D721Med (cell line): ENCODE measurements at regions not wholly inside any gene's neighbourhood (a gene's known extent, or its start where the extent isn't known, plus 50 kb on each side); places are given as distances from the start of the nearest gene placed in this dataset.

Source experiments
- DNase-seq: peaks from one replicate; pipeline ENCODE4 v3.0.0; 2011; ENCODE audit warnings: low spot score; ENCODE audit not compliant: insufficient read length
- FAIRE-seq: peaks from 2 replicates; lab custom pipeline; 2011; peaks lifted over from hg19 to GRCh38; lab: Jason Lieb, UNC
- TF ChIP-seq, protein P1 (sequence below): IDR thresholded peaks from 2 replicates; pipeline ENCODE4 v1.5.1; 2012; ENCODE audit warnings: mild to moderate bottlenecking, control low read depth; ENCODE audit not compliant: insufficient read depth; ENCODE audit errors: missing control alignments

DNA sequence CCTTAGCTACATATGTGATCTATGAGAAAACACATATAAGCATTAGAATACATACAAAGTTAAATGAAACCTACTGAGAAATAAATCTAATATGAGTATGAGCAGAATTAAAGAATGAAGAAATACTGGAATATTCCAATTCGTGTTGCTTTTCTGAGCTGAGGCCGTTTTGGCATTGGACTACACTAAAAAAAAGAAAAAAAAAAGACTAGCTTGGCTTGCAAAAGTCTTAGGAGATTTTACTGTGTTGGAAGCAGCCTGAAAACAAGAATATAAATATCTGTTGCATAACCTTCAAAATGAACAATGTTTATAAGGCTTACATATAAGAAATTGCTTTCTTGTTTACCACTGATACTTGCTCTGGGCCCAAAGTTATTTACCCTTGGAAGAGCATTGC, 562.8 kb downstream of the TMEM182 start:
- TF ChIP-seq, protein P1, sequence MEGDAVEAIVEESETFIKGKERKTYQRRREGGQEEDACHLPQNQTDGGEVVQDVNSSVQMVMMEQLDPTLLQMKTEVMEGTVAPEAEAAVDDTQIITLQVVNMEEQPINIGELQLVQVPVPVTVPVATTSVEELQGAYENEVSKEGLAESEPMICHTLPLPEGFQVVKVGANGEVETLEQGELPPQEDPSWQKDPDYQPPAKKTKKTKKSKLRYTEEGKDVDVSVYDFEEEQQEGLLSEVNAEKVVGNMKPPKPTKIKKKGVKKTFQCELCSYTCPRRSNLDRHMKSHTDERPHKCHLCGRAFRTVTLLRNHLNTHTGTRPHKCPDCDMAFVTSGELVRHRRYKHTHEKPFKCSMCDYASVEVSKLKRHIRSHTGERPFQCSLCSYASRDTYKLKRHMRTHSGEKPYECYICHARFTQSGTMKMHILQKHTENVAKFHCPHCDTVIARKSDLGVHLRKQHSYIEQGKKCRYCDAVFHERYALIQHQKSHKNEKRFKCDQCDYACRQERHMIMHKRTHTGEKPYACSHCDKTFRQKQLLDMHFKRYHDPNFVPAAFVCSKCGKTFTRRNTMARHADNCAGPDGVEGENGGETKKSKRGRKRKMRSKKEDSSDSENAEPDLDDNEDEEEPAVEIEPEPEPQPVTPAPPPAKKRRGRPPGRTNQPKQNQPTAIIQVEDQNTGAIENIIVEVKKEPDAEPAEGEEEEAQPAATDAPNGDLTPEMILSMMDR: no peak
- DNase-seq: no peak
- no peak for FAIRE-seq

GRCh38 chr2:103327386-103327785, 565.6 kb downstream of the TMEM182 start:
- DNase-seq (no peak), FAIRE-seq (no peak)
- TF ChIP-seq, protein P1: no peak

- TF ChIP-seq, protein P1: no peak
- FAIRE-seq: no peak
- DNase-seq: no peak
These were observed 566.1 kb downstream of the TMEM182 start for GRCh38 chr2:103327966-103328365.

DNA sequence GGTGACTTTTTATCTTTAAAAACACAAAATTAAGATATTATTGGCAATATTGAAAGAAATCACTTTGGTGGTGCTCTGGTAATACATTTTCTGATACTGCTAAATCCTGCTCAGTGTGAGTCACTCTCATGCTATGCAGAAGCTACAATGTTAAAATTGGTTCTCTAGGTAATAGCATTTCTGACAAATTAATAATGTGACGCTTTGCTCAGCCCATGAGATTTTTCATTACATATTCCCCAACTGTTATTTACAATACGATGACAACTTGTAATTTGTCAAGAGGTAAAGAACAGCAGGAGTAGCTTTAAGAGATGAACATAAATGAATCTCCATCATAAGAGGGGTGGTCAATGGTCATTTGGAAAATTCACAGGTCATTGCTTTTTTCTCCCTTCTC, 573.6 kb downstream of the TMEM182 start:
- TF ChIP-seq, protein P1: no peak
- DNase-seq: no peak
- FAIRE-seq: no peak

DNA sequence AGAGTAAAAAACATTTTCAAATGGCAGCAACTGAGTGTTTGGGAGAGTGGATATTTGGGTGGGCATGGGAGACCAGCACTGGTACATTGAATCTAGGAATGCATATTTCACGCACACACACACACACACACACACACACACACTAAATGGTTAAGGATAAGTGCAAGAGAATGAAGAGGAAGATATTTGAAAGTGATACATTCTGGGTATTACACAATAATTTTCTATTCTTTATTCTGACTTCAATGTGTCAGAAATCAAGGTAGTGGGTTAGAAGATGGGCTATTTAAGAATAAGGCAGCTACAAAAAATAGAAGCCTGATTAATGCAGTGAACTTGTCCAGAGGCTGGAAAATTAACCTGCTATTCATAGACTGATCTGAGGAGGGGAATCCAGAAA, 577.0 kb downstream of the TMEM182 start:
- DNase-seq (no peak), FAIRE-seq (no peak)
- TF ChIP-seq, protein P1: no peak

GRCh38 chr2:103346780-103347179, 584.9 kb downstream of the TMEM182 start:
- FAIRE-seq (no peak), DNase-seq (no peak)
- TF ChIP-seq, protein P1: no peak

DNA sequence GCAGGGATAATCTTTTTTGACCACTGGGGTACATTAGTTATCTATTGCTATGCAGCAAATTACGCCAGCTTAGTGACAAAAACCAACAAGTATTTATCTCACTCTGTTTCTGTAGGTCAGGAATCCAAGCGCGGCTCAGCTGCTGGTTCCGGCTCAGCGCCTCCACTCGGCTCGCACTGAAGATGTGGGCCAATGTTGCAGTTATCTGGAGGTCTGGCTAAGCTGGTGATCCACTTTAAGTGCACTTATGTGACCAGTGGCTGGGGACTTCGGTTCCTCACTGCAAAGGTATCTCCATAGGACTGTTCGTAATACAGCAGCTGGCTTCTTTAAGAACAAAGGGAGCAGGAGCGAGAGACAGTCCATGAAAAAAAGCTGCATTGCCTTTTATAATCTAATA, 591.9 kb downstream of the TMEM182 start:
- TF ChIP-seq, protein P1: no peak
- no peak for DNase-seq
- FAIRE-seq: no peak
